ENCODE measurements at regions not wholly inside any gene's neighbourhood (a gene's known extent, or its start where the extent isn't known, plus 50 kb on each side); places are given as distances from the start of the nearest gene placed in this dataset.

- Histone ChIP-seq H3K79me1 (ENCODE audit: low read depth in 1 of 2, low read length in 2 of 2) (no peaks in the 10 kb centered on the region), H3K56ac (ENCODE audit: extremely low read depth, insufficient read depth, low read length) (no peak overlapping the region), H3K36me3 (ENCODE audit: control insufficient read depth, insufficient read depth, low read length) (no peaks in the 10 kb centered on the region), H2BK120ac (ENCODE audit: low read depth, low read length) (peak overlapping the region; percentile 94), H2BK20ac (ENCODE audit: low read depth, low read length) (peak overlapping the region; percentile 77), H3K27me3 (ENCODE audit: control insufficient read depth, insufficient read depth, low read length) (no peaks in the 10 kb centered on the region), H3K23ac (ENCODE audit: low read depth, low read length) (peak overlapping the region; percentile 17; the same call in 1 of the 2 replicates), H4K5ac (ENCODE audit: low read depth, low read length) (peak overlapping the region; percentile 75), H3K4ac (ENCODE audit: low read depth, low read length) (peak overlapping the region; percentile 65), H2AK5ac (ENCODE audit: low read depth, low read length) (peak overlapping the region; percentile 77; the same call in 1 of the 2 replicates), H3K4me1 (ENCODE audit: control insufficient read depth, insufficient read depth, low read length) (peaks cover 3% of the 10 kb centered on the region; the same call in 1 of the 2 replicates), H3K18ac (ENCODE audit: low read depth, low read length) (peak overlapping the region; percentile 69; the same call in 1 of the 2 replicates), H4K20me1 (ENCODE audit: insufficient read depth, low read length) (no peaks in the 10 kb centered on the region), H3K9me3 (ENCODE audit: control insufficient read depth, insufficient read depth, low read length) (no peaks in the 10 kb centered on the region), H3K9me1 (ENCODE audit: insufficient read depth, low read length) (peaks cover 6% of the 10 kb centered on the region; the same call in 1 of the 2 replicates), H2AFZ (replicated peaks; ENCODE audit: low read length, poor library complexity) (peak overlapping the region; percentile 68), H2AK9ac (replicated peaks; ENCODE audit: low read depth, low read length, poor library complexity) (no peak overlapping the region), H2BK15ac (ENCODE audit: low read depth, low read length) (peak overlapping the region; percentile 88; the same call in 1 of the 3 replicates), H3K27ac (ENCODE audit: insufficient read depth, low read length) (0 out of 2 replicates have a peak overlapping the region, but pooled peaks have one; percentile 5), H2BK5ac (ENCODE audit: low read depth, low read length, poor library complexity, severe bottlenecking) (peak overlapping the region; percentile 30), H3K4me3 (ENCODE audit: insufficient read depth, low read depth, low read length) (no peak overlapping the region), H3K14ac (replicated peaks; ENCODE audit: low read depth, low read length) (no peak overlapping the region; the same call in 1 of the 2 replicates), H4K91ac (ENCODE audit: insufficient read depth, low read depth, low read length) (peak overlapping the region; percentile 96), H4K8ac (ENCODE audit: low read depth in 2 of 2, low read length in 2 of 2) (peak overlapping the region; percentile 60 to 74; a peak in 3 of 4 replicates), H3K4me2 (ENCODE audit: low read depth, low read length) (no peak overlapping the region), H3K9ac (ENCODE audit: low read depth, low read length) (no peak overlapping the region)
- CTCF ChIA-PET = no interaction called here
- WGBS, 2 experiments (ENCODE audit: extremely low coverage in 2 of 2, insufficient read length in 1 of 2) = 67% methylated on average over 1 of the region's 3 CpGs; no CpG with 5 or more reads in 1 of the 2 experiments
- POLR2A ChIA-PET (ENCODE audit: unreplicated experiment) = no interaction called here
- peak; percentile 60 for DNase-seq
- intact Hi-C loops (cut with micrococcal nuclease) = no loop called here
- BruUV-seq (replicated peaks) = no TSS peak
- TF ChIP-seq MAZ (IDR thresholded peaks at IDR 0.05; ENCODE audit: borderline replicate concordance, low read depth, low read length) (no peak), CEBPB (IDR thresholded peaks at IDR 0.05; ENCODE audit: low read depth, low read length) (peak; percentile 94)
- dilution Hi-C loops (cut with HindIII; ENCODE audit: low sequenced_read_pairs, unreplicated experiment) = no loop called here
- in situ Hi-C loops (cut with MboI; ENCODE audit: low sequenced_read_pairs) = no loop called here
- 0 out of 2 replicates have a peak, but pooled peaks have one; percentile 21 for ATAC-seq (ENCODE audit: low read depth)
These were observed 781.4 kb downstream of the PCDH18 start for GRCh38 chr4:136750897-136751296.

Measured in IMR-90 (cell line).